ENCODE measurements at regions not wholly inside any gene's neighbourhood (a gene's known extent, or its start where the extent isn't known, plus 50 kb on each side); places are given as distances from the start of the nearest gene placed in this dataset.
"Not testable (repeated sequence)": the region's sequence is repeated elsewhere in the genome, so short reads cannot be mapped to it uniquely, and the experiment has no call there.

DNA sequence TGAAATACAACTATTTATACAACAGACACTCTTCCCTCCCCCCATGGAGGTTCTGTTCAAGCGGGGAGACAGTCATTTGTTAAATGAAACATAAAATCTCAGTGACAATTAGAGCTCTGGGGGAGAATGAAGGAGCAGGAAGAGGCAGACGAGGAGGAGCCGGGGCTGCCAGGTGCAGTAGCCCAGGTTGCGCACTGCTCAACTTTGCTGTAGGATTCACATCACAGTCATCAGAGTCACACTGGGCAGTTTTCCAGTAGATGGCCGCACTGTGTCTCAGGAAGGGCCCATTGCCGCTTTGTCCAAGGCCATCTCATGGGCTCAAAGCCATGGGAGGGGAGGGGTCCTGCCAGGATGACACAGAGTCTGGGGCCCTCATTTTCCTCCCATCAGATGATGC lies 342.4 kb downstream of the ADGRD1 start:
- H3K9me3 ChIP-seq; H3K4me1 ChIP-seq; H3K27me3 ChIP-seq; DNase-seq; H3K36me3 ChIP-seq; H3K4me3 ChIP-seq (ENCODE audit: low read depth, low read length): not testable (repeated sequence)

- not testable (repeated sequence) for H3K4me3 ChIP-seq (ENCODE audit: low read depth, low read length); H3K9me3 ChIP-seq; H3K36me3 ChIP-seq; H3K4me1 ChIP-seq; DNase-seq; H3K27me3 ChIP-seq
These were observed 342.9 kb downstream of the ADGRD1 start for GRCh38 chr12:131296651-131297050.

- H3K27me3 ChIP-seq; H3K4me1 ChIP-seq; H3K4me3 ChIP-seq (ENCODE audit: low read depth, low read length); DNase-seq; H3K9me3 ChIP-seq; H3K36me3 ChIP-seq: not testable (repeated sequence)
These were observed 345.0 kb downstream of the ADGRD1 start for GRCh38 chr12:131298526-131299369.

GRCh38 chr12:131299370-131299701 lies 345.6 kb downstream of the ADGRD1 start:
- H3K4me3 ChIP-seq (ENCODE audit: low read depth, low read length); H3K4me1 ChIP-seq; H3K9me3 ChIP-seq; DNase-seq; H3K36me3 ChIP-seq; H3K27me3 ChIP-seq: not testable (repeated sequence)

- DNase-seq; H3K4me3 ChIP-seq (ENCODE audit: low read depth, low read length); H3K4me1 ChIP-seq; H3K27me3 ChIP-seq; H3K36me3 ChIP-seq; H3K9me3 ChIP-seq: not testable (repeated sequence)
These were observed 349.9 kb downstream of the ADGRD1 start for GRCh38 chr12:131303576-131303975.

- H3K4me1 ChIP-seq; H3K27me3 ChIP-seq; DNase-seq; H3K4me3 ChIP-seq (ENCODE audit: low read depth, low read length); H3K9me3 ChIP-seq; H3K36me3 ChIP-seq: not testable (repeated sequence)
These were observed 350.9 kb downstream of the ADGRD1 start for GRCh38 chr12:131304642-131305041.

GRCh38 chr12:131309700-131310099 lies 356.0 kb downstream of the ADGRD1 start:
- no peaks in the 10 kb centered on the region for H3K9me3 ChIP-seq
- H3K4me1 ChIP-seq, result no peaks in the 10 kb centered on the region
- no peaks in the 10 kb centered on the region for H3K27me3 ChIP-seq
- no peak for TF ChIP-seq CTCF (IDR thresholded peaks at IDR 0.05; ENCODE audit: low read depth, low read length)
- H3K36me3 ChIP-seq, result no peaks in the 10 kb centered on the region
- no peak for DNase-seq
- no peak overlapping the region for H3K4me3 ChIP-seq (ENCODE audit: low read depth, low read length)

DNA sequence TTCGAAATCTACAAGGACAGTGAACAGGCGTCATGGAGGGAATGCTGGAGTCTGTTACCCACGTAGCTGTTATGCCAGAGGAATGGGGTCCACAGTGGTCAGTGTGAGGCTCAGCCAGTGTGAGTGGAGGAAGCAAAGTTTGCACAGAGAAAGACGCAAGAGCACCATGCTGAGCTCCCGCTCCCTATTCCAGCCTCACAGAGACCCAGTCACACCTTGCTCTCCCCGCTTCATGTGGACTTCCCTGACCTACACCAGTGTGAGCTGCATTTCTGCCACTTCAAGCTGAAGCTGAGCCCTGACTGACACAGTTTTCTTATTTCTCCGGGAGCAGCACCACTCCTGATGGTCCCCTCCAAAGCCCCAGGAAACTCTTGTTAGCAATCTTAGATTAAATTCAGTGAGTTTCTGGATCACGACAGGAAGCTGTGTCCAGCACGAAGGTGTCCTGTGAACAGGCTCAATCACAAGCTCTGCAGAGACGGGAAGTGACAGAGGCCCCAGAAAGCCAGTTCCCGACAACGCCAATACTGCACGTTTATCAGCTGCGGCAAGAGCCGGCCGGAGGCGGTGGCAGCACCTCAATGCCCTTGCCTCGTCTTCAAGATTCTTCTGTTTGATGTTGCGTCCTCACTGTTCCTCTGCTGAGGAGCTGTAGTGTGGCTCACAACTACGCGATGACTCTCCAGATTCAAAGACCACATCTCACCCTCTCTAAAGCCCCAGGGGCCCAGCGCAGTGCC lies 356.7 kb downstream of the ADGRD1 start:
- not testable (repeated sequence) for H3K36me3 ChIP-seq; H3K4me1 ChIP-seq; H3K27me3 ChIP-seq; DNase-seq; H3K4me3 ChIP-seq (ENCODE audit: low read depth, low read length); H3K9me3 ChIP-seq

DNA sequence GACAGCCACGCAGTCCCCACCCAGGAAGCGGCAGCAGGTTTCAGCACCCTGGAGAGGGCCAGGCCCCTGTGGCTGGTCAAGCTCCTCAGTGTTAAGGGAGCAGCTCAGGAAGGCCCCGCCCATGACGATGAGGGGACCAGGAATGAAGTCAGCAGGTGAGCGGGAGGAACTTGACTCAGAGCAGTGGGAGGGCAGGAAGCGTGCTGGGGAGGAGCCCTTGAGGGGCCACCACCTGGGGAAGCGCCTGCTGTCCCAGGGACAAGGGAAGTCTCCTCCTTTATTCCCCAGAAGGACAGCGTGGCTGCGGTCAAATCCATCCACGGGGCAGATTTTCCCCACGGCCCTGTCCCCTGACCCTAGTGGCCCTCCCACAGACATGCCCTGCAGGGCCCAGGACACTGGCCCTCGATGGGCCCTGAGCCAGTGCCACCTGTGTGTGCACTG lies 357.6 kb downstream of the ADGRD1 start:
- H3K27me3 ChIP-seq; H3K4me3 ChIP-seq (ENCODE audit: low read depth, low read length); H3K9me3 ChIP-seq; H3K4me1 ChIP-seq; DNase-seq; H3K36me3 ChIP-seq: not testable (repeated sequence)

DNA sequence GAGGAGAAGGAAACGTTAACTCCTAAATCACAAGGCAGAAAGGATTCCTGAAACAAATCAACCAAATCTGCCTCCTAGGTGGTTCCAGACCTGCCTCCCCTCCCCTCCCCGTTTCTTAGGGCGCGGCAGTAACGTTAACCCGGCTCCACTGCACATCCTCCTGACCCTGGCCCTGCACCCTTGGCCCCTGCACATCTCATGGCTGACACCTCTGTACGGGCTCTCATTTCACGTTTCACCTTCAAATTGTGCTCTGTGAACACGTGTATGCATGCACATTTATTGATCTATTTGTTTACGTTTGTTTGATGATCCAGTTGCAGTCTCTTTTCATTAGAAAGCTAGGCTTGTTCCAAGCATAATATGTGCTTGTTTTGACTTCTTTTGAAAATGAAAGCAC lies 358.1 kb downstream of the ADGRD1 start:
- no peaks in the 10 kb centered on the region for H3K9me3 ChIP-seq
- H3K4me1 ChIP-seq, result no peaks in the 10 kb centered on the region
- no peak for DNase-seq
- no peaks in the 10 kb centered on the region for H3K36me3 ChIP-seq
- H3K4me3 ChIP-seq (ENCODE audit: low read depth, low read length), result no peak overlapping the region
- no peaks in the 10 kb centered on the region for H3K27me3 ChIP-seq
- TF ChIP-seq CTCF (IDR thresholded peaks at IDR 0.05; ENCODE audit: low read depth, low read length), result no peak

- not testable (repeated sequence) for H3K4me1 ChIP-seq; H3K27me3 ChIP-seq; H3K4me3 ChIP-seq (ENCODE audit: low read depth, low read length); H3K36me3 ChIP-seq; H3K9me3 ChIP-seq; DNase-seq
These were observed 358.7 kb downstream of the ADGRD1 start for GRCh38 chr12:131312382-131312781.

Measured in BE2C (cell line).